Memory B cell (primary cell): ENCODE measurements at regions not wholly inside any gene's neighbourhood (a gene's known extent, or its start where the extent isn't known, plus 50 kb on each side); places are given as distances from the start of the nearest gene placed in this dataset.
A peak's percentile ranks its signal among the peaks of the same experiment; 100 is the strongest.

Experiments
- ATAC-seq: fragments of 150-1000 bp; cut with Tn5 transposase; 2 replicates; pipeline ENCODE4 v1.10.0; 2021; ENCODE audit warnings: low read depth, mild to moderate bottlenecking, moderate library complexity
- DNase-seq, 2 donors: peaks; one replicate each; pipeline ENCODE4 v3.0.0; 2022; ENCODE audit warnings: low spot score in 2 of 2
- H3K27ac Mint-ChIP-seq: one replicate; pipeline ENCODE4 v1.8.0; 2022; ENCODE audit warnings: mild to moderate bottlenecking, moderate library complexity, mixed read lengths
- H3K27me3 Mint-ChIP-seq: one replicate; pipeline ENCODE4 v1.8.0; 2022; ENCODE audit warnings: mixed read lengths
- H3K36me3 Mint-ChIP-seq: one replicate; pipeline ENCODE4 v1.8.0; 2022; ENCODE audit warnings: mild to moderate bottlenecking, mixed read lengths
- H3K4me1 Mint-ChIP-seq: one replicate; pipeline ENCODE4 v1.8.0; 2022; ENCODE audit warnings: mixed read lengths
- H3K4me3 Mint-ChIP-seq: one replicate; pipeline ENCODE4 v1.8.0; 2022; ENCODE audit warnings: mild to moderate bottlenecking, moderate library complexity, mixed read lengths
- H3K9me3 Mint-ChIP-seq: one replicate; pipeline ENCODE4 v1.8.0; 2022; ENCODE audit warnings: mixed read lengths

DNA sequence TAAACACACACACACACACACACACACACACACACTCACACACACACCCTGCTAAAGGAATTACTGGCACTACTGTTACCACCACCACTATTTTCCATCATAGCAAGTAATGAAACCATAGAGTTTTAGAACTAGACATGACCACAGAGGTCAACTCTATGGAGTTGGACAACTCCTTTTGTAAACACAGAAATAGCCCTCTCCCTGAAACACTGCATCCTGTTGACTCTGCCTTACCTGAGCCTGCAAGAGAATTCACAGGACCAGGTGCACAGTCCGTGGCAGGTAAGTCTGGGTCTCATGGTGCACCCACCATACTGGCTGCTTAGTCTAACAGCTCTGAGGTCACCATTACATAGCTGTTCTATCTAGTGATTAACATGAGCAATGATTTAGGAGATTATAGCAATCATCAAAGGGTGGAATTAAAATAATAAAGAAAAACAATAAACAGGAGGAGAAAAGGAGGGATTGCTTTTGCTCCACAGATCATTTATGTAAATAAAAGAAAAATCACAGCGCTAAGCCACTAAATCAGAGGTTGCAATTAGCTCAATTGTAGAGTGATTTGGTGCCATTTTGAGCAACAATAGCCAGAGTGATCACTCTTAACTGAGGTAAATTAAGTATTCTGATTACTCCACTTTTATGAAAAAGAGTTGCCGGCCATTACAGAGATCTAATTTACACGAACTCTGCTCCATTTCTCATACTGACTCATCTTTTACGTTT is 340.0 kb upstream of the RASGEF1B start:
- DNase-seq: no peak
- ATAC-seq: no peak
- H3K4me1 Mint-ChIP-seq: peaks cover 7% of the 10 kb centered on the region
- peaks cover 6% of the 10 kb centered on the region for H3K27me3 Mint-ChIP-seq
- H3K4me3 Mint-ChIP-seq: no peak overlapping the region
- H3K36me3 Mint-ChIP-seq: no peaks in the 10 kb centered on the region
- H3K9me3 Mint-ChIP-seq: no peaks in the 10 kb centered on the region
- no peak overlapping the region for H3K27ac Mint-ChIP-seq

DNA sequence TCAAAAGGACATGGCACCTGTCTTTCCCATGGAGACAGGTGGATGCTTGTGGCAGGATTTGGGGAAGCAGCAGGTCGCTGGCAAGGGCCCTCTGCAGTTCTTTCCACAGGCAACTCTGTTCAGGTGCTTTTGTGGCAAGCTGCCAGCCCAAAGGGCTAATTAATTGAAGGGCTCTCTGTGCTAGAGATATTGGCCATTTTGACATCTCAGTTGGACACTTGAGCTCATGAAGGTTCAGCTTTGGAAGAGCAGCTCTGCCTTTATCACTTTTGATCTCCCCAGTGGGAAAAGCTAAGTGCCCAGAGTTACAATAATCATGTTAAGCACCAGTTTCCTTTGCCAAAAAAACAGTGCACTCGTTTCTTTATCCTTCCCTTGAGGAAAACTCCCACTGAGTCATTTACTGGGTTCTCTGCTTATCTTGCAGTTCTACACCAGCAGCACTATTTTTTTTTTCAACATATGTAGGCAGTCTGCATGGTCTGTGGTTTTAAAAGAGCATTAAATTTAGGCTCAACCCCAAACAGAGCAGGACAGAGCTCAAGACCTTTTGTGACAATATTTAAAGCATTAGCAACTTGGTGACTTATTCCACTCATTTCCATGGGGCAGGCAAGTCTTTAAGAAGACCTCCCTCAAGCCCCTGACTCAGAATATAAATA is 336.4 kb upstream of the RASGEF1B start:
- Mint-ChIP-seq H3K36me3 (no peaks in the 10 kb centered on the region), H3K27me3 (peaks cover 10% of the 10 kb centered on the region), H3K4me1 (peaks cover 4% of the 10 kb centered on the region), H3K27ac (no peak overlapping the region), H3K9me3 (no peaks in the 10 kb centered on the region), H3K4me3 (no peak overlapping the region)
- DNase-seq (no peak), ATAC-seq (no peak)

DNA sequence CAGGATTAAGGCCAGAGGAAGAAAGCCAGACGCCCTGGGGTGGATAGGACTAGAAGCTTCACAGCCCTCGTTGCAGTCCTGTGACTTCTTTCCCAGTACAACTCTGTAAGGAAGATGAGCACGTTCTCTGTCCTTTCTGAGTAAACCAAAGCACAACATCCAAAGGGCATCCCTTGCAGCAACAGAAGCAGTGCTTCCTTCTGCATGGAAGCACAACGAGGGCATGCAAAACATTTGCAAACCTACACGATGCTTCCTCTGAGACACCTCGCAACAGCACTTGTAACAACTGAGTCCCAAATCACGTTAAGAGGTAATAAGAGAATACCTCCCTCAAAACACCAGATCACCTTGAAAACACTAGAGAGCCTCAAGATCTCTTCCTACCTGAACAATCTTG is 335.7 kb upstream of the RASGEF1B start:
- Mint-ChIP-seq H3K27ac (no peak overlapping the region), H3K9me3 (no peaks in the 10 kb centered on the region), H3K4me1 (peaks cover 4% of the 10 kb centered on the region), H3K36me3 (no peaks in the 10 kb centered on the region), H3K27me3 (peaks cover 7% of the 10 kb centered on the region), H3K4me3 (no peak overlapping the region)
- DNase-seq: no peak
- ATAC-seq: no peak

DNA sequence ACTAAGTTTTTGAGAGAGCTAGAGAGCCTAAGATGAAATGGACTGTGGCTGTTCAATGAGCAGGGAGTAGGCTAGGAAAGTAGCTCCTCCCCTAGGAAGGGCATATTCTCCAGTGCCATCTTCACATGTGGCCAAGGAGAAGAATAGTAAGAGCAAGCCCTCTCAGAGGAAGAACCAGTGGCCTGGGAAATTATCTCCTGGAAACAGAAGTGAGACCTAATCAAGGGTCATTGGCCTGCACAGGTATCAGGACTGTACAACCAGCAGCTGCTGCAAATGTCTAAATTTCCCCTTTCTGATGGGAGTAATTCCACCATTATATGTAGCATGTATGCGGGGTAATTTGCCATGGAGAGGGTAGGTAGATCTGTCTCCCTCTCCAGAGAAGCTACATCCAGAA is 334.8 kb upstream of the RASGEF1B start:
- H3K4me1 Mint-ChIP-seq: peaks cover 4% of the 10 kb centered on the region
- H3K9me3 Mint-ChIP-seq: no peaks in the 10 kb centered on the region
- H3K4me3 Mint-ChIP-seq: no peak overlapping the region
- peaks cover 6% of the 10 kb centered on the region for H3K27me3 Mint-ChIP-seq
- ATAC-seq: no peak
- no peak overlapping the region for H3K27ac Mint-ChIP-seq
- H3K36me3 Mint-ChIP-seq: no peaks in the 10 kb centered on the region
- no peak for DNase-seq

DNA sequence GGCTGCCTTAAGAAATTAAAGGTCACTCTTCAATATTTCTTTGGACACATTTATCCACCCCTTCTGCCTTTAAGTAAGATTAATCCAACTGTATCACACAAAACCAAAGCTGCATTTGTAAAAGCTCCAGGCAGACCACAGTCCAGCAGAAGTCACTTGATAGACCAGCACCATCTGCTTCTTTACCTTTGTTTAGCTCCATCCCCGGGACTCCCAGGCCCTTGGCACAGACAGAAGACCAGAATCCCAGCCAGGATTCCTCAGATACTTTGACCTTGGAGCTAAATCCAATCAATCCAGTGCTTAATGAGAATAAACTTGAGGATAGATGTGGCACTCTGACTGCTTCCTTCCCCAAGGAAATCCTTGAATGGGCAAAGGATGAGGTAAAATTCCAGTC is 333.1 kb upstream of the RASGEF1B start:
- no peak for DNase-seq
- no peak for ATAC-seq
- Mint-ChIP-seq H3K9me3 (no peaks in the 10 kb centered on the region), H3K4me1 (peaks cover 4% of the 10 kb centered on the region), H3K4me3 (no peak overlapping the region), H3K27me3 (peaks cover 4% of the 10 kb centered on the region), H3K36me3 (no peaks in the 10 kb centered on the region), H3K27ac (no peak overlapping the region)

DNA sequence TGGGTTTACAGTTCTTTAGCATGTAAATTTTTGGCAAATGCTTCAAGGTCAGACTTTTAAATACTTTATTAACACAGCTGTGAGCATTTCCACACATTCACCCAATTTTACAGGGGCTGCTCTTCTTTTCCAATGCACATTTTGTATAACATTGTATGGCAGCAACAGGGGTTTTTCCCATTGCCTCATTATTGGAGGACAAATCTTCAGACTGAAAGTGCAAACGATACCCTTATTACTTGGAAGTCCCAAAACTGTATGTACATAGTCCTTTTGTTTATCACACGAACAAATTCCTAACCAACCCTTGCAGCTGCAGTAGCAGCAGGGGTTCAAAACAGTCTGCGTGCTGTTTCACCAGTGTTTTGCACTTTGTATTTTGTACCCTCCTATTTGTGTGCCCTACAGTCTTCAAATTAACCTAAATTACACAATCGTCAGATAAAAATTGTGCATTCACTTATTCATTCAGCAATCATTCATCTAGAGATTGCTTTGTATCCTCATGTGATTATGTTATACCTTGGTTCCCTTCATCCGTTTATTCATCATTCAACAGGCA is 330.7 kb upstream of the RASGEF1B start:
- ATAC-seq (no peak), DNase-seq (no peak)
- no peak overlapping the region for H3K27ac Mint-ChIP-seq
- H3K27me3 Mint-ChIP-seq: peaks cover 4% of the 10 kb centered on the region
- peaks cover 2% of the 10 kb centered on the region for H3K9me3 Mint-ChIP-seq
- H3K4me1 Mint-ChIP-seq: peaks cover under 1% of the 10 kb centered on the region
- no peak overlapping the region for H3K4me3 Mint-ChIP-seq
- peaks cover 3% of the 10 kb centered on the region for H3K36me3 Mint-ChIP-seq

DNA sequence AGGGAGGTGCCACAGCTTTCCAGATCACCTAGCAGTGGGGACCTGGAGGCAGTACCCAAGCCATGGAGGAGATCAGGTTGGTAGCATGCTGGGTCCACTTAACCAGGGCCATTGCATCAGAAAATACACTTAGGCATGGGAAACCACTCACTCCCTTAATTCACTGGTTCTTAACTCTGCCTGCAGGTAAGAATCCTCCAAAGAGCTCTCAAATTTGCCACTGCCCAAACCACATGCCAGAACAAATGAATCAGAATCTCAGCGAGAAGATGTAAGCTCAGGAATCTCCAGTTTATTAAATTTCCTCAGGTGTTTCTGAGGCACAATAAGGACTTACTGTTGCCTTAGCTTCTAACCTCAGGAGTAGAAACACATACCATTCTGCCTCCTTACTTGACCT is 327.7 kb upstream of the RASGEF1B start:
- peaks cover 3% of the 10 kb centered on the region for H3K36me3 Mint-ChIP-seq
- H3K9me3 Mint-ChIP-seq: peaks cover 2% of the 10 kb centered on the region
- no peak overlapping the region for H3K4me3 Mint-ChIP-seq

DNA sequence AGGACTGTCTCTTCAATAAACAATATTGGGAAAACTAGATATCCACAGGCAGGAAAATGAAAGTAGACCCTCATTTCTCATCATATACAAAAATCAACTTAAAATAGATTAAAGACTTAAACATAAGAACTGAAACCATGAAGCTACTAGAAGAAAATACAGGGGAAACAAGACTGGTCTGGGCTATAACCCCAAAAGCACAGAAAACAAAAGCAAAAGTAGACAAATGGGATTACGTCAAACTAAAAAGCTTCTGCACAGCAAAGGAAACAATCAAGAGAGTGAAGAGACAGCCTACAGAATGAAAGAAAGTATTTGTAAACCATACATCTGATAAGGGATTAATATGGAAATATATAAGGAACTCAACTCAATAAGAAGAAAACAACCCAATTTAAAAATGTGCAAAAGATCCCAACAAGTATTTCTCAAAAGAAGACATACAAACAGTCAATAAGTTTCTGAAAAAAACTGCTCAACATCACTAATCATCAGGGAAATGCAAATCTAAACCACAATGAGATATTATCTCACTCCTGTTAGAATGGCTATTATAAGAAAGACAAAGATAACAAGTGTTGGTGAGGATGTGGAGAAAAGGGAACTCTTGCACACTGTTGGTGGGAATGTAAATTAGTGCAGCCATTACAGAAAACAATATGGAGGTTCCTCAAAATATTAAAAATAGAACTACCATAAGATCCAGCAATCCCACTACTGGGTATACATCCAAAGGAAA is 325.3 kb upstream of the RASGEF1B start:
- ATAC-seq (peak; percentile 82), DNase-seq (no peak)
- peaks cover 7% of the 10 kb centered on the region for H3K4me1 Mint-ChIP-seq
- H3K27me3 Mint-ChIP-seq: no peaks in the 10 kb centered on the region
- no peak overlapping the region for H3K4me3 Mint-ChIP-seq
- no peak overlapping the region for H3K27ac Mint-ChIP-seq
- peaks cover 3% of the 10 kb centered on the region for H3K36me3 Mint-ChIP-seq
- peaks cover 2% of the 10 kb centered on the region for H3K9me3 Mint-ChIP-seq

More for the DNA sequence above, 327.7 kb upstream of the RASGEF1B start:
- ATAC-seq: no peak
- peaks cover 7% of the 10 kb centered on the region for H3K4me1 Mint-ChIP-seq
- DNase-seq: no peak
- no peak overlapping the region for H3K27ac Mint-ChIP-seq
- H3K27me3 Mint-ChIP-seq: peaks cover 4% of the 10 kb centered on the region

DNA sequence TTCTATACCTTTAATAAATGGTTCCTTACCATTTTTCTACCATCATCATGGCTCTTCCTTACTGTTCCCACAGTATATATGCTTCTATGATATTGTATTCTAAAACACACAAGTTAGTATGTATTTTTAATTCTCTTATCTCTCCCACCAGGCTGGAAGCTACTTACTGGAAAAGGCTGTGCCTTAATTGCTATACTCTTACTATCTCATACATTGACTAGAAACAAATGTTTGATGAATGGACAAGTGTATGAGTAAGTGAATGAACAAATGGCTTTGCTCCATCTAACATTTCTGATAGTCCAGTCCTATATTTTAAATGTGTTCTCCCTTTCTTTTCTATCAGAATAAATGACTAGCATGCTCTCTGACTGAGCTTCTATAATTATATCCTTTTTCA is 320.8 kb upstream of the RASGEF1B start:
- ATAC-seq: no peak
- Mint-ChIP-seq H3K27me3 (no peaks in the 10 kb centered on the region), H3K9me3 (peaks cover under 1% of the 10 kb centered on the region), H3K4me1 (peaks cover 12% of the 10 kb centered on the region), H3K36me3 (peaks cover under 1% of the 10 kb centered on the region), H3K4me3 (no peak overlapping the region), H3K27ac (no peak overlapping the region)
- no peak for DNase-seq

DNA sequence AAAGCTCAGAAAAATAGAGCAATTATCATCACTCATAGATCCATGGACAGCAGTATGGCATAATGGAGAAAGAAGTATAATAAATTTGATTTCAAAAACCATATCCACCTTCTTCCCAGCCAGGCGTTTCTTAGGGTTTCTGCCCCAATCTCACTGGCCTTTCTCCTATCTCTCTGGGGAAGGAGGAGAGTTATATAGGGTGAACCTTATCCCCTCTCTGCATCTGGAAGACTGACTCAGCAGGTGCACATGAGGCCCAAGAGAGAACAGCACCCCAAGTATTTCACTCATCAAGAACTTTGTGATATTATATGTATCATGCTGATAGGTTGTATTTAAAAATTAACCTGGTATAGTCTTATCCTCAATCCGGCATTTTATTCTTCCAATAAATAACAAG is 318.8 kb upstream of the RASGEF1B start:
- H3K27me3 Mint-ChIP-seq: no peaks in the 10 kb centered on the region
- no peaks in the 10 kb centered on the region for H3K9me3 Mint-ChIP-seq
- DNase-seq (no peak), ATAC-seq (no peak)
- no peak overlapping the region for H3K4me3 Mint-ChIP-seq
- H3K36me3 Mint-ChIP-seq: no peaks in the 10 kb centered on the region
- peaks cover 6% of the 10 kb centered on the region for H3K4me1 Mint-ChIP-seq
- H3K27ac Mint-ChIP-seq: no peak overlapping the region

DNA sequence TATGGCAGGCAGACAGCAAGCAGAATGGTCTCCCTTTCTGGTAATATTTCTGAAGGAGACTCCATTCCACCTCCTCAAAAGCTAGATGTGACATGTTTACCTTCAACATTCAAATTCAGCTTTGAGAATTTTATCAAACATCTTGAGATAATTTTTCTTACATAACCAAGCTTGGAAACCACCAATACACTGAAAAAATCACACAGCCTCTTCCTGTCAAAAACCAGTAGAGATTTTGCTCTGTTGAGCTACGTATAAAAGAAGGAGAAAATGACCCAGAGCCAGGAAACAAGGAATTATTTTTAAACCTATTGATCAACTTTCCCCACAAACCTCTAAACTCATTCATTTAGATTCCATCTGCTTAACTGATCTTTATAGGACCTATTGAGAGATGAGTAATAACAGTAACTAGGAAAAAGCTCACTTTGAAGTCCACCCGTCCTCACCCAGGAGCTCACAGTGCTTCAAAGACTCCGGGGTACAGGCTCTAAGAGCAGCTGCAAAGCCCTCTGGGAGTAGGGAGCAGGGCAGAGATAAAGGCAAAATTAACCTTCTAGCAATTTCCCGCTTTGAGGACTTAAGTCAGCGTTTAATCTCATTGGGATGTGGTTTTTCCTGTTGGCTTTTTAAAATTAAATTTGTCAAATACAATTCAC is 318.2 kb upstream of the RASGEF1B start:
- Mint-ChIP-seq H3K9me3 (no peaks in the 10 kb centered on the region), H3K27ac (no peak overlapping the region), H3K27me3 (no peaks in the 10 kb centered on the region), H3K4me1 (peaks cover 6% of the 10 kb centered on the region), H3K36me3 (no peaks in the 10 kb centered on the region), H3K4me3 (no peak overlapping the region)
- ATAC-seq: no peak
- DNase-seq: no peak

DNA sequence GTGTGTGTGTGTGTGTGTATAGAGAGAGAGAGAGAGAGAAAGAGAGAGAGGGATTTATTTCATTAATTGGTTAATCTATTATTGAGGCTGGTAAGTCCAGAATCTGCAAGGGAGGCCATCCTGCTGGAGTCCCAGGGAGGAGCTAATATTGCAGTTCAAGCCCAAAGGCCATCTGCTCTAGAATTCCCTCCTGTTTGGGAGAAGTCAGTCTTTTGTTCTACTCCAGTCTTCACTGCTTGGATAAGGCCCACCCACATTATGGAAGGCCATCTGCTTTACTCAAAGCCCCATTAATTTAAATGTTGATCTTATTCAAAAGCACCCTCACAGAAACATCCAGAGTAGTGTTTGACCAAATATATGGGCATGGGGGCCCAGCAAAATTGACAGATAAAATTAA is 317.5 kb upstream of the RASGEF1B start:
- H3K27ac Mint-ChIP-seq: no peak overlapping the region

DNA sequence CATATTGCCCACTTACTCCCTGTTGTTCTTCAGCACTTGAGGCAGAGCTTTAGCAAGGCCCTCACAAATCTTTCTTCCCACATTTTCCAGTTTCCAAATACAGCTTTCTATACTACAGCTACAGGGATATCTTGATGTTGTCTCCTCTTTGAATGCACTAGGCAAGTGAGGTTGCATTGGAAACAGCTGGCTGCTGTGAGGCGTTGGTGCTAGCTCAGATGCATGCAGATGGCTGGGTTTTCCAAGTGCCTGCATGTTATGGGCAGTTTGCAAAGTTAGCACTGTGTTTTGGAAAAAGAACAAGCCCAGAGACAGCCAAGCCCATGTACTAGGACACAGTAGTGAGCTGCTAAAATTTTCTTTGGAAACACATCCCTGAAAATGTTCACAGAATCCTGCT is 315.1 kb upstream of the RASGEF1B start:
- Mint-ChIP-seq H3K27ac (no peak overlapping the region), H3K27me3 (no peaks in the 10 kb centered on the region), H3K4me1 (peaks cover 6% of the 10 kb centered on the region), H3K9me3 (no peaks in the 10 kb centered on the region), H3K4me3 (no peak overlapping the region), H3K36me3 (no peaks in the 10 kb centered on the region)
- DNase-seq (no peak), ATAC-seq (no peak)

More for the DNA sequence above, 317.5 kb upstream of the RASGEF1B start:
- Mint-ChIP-seq H3K36me3 (no peaks in the 10 kb centered on the region), H3K9me3 (no peaks in the 10 kb centered on the region), H3K4me1 (peaks cover 6% of the 10 kb centered on the region), H3K4me3 (no peak overlapping the region), H3K27me3 (no peaks in the 10 kb centered on the region)
- DNase-seq: no peak
- ATAC-seq: no peak
